ENCODE measurements at regions not wholly inside any gene's neighbourhood (a gene's known extent, or its start where the extent isn't known, plus 50 kb on each side); places are given as distances from the start of the nearest gene placed in this dataset.

GRCh38 chr13:104170980-104171555, 1104.9 kb upstream of the SLC10A2 start:
- H3K27me3 ChIP-seq (ENCODE audit: insufficient read depth, low read length, poor library complexity), result no peaks in the 10 kb centered on the region
- H4K20me1 ChIP-seq (ENCODE audit: insufficient read depth, low read length), result no peaks in the 10 kb centered on the region
- H3K4me1 ChIP-seq (ENCODE audit: insufficient read depth, low read length), result no peaks in the 10 kb centered on the region
- H3K9ac ChIP-seq (ENCODE audit: low read depth, low read length), result no peak overlapping the region
- no peaks in the 10 kb centered on the region for H3K79me2 ChIP-seq (ENCODE audit: insufficient read depth, low read length)
- no peak for DNase-seq
- H3K27ac ChIP-seq (ENCODE audit: low read length), result no peak overlapping the region
- H3K4me3 ChIP-seq (ENCODE audit: low read depth in 1 of 2, low read length in 2 of 2), result no peak overlapping the region
- no peak for ATAC-seq (ENCODE audit: insufficient read depth, low read depth)
- no peak overlapping the region for H3K4me2 ChIP-seq (ENCODE audit: insufficient read depth, low read length)
- H2AFZ ChIP-seq (ENCODE audit: low read depth, low read length), result no peak overlapping the region
- TF ChIP-seq EZH2 (IDR thresholded peaks at IDR 0.05; ENCODE audit: borderline replicate concordance, low read depth, low read length, severe bottlenecking), result no peak
- no peaks in the 10 kb centered on the region for H3K36me3 ChIP-seq (ENCODE audit: insufficient read depth, low read length)
- H3K9me3 ChIP-seq (ENCODE audit: insufficient read depth, low read length, severe bottlenecking), result no peaks in the 10 kb centered on the region

GRCh38 chr13:104163866-104164630, 1097.8 kb upstream of the SLC10A2 start:
- Histone ChIP-seq H3K79me2 (ENCODE audit: insufficient read depth, low read length) (no peaks in the 10 kb centered on the region), H4K20me1 (ENCODE audit: insufficient read depth, low read length) (no peaks in the 10 kb centered on the region), H3K27me3 (ENCODE audit: insufficient read depth, low read length, poor library complexity) (no peaks in the 10 kb centered on the region), H2AFZ (ENCODE audit: low read depth, low read length) (no peak overlapping the region), H3K9me3 (ENCODE audit: insufficient read depth, low read length, severe bottlenecking) (no peaks in the 10 kb centered on the region), H3K9ac (ENCODE audit: low read depth, low read length) (no peak overlapping the region), H3K27ac (ENCODE audit: low read length) (no peak overlapping the region), H3K4me3 (ENCODE audit: low read depth in 1 of 2, low read length in 2 of 2) (no peak overlapping the region), H3K4me2 (ENCODE audit: insufficient read depth, low read length) (no peak overlapping the region), H3K36me3 (ENCODE audit: insufficient read depth, low read length) (no peaks in the 10 kb centered on the region), H3K4me1 (ENCODE audit: insufficient read depth, low read length) (no peaks in the 10 kb centered on the region)
- TF ChIP-seq CTCF (IDR thresholded peaks at IDR 0.05; ENCODE audit: borderline replicate concordance, extremely low read depth, low read length, poor library complexity, severe bottlenecking), result no peak
- TF ChIP-seq EZH2 (IDR thresholded peaks at IDR 0.05; ENCODE audit: borderline replicate concordance, low read depth, low read length, severe bottlenecking), result no peak
- no peak for ATAC-seq (ENCODE audit: insufficient read depth, low read depth)
- DNase-seq, result no peak

- H4K20me1 ChIP-seq (ENCODE audit: insufficient read depth, low read length), result no peaks in the 10 kb centered on the region
- H3K27ac ChIP-seq (ENCODE audit: low read length), result no peak overlapping the region
- no peak overlapping the region for H2AFZ ChIP-seq (ENCODE audit: low read depth, low read length)
- DNase-seq, result no peak
- H3K27me3 ChIP-seq (ENCODE audit: insufficient read depth, low read length, poor library complexity), result no peaks in the 10 kb centered on the region
- no peak overlapping the region for H3K9ac ChIP-seq (ENCODE audit: low read depth, low read length)
- no peak for ATAC-seq (ENCODE audit: insufficient read depth, low read depth)
- H3K9me3 ChIP-seq (ENCODE audit: insufficient read depth, low read length, severe bottlenecking), result no peaks in the 10 kb centered on the region
- H3K36me3 ChIP-seq (ENCODE audit: insufficient read depth, low read length), result no peaks in the 10 kb centered on the region
- H3K4me3 ChIP-seq (ENCODE audit: low read depth in 1 of 2, low read length in 2 of 2), result no peak overlapping the region
- no peaks in the 10 kb centered on the region for H3K4me1 ChIP-seq (ENCODE audit: insufficient read depth, low read length)
- no peaks in the 10 kb centered on the region for H3K79me2 ChIP-seq (ENCODE audit: insufficient read depth, low read length)
- no peak for TF ChIP-seq CTCF (IDR thresholded peaks at IDR 0.05; ENCODE audit: borderline replicate concordance, extremely low read depth, low read length, poor library complexity, severe bottlenecking)
- no peak for TF ChIP-seq EZH2 (IDR thresholded peaks at IDR 0.05; ENCODE audit: borderline replicate concordance, low read depth, low read length, severe bottlenecking)
- H3K4me2 ChIP-seq (ENCODE audit: insufficient read depth, low read length), result no peak overlapping the region
Measured at GRCh38 chr13:104160536-104160935, 1094.3 kb upstream of the SLC10A2 start.

GRCh38 chr13:104143760-104144416, 1077.7 kb upstream of the SLC10A2 start:
- TF ChIP-seq CTCF (IDR thresholded peaks at IDR 0.05; ENCODE audit: borderline replicate concordance, extremely low read depth, low read length, poor library complexity, severe bottlenecking) (no peak), EZH2 (IDR thresholded peaks at IDR 0.05; ENCODE audit: borderline replicate concordance, low read depth, low read length, severe bottlenecking) (no peak)
- Histone ChIP-seq H3K4me3 (ENCODE audit: low read depth in 1 of 2, low read length in 2 of 2) (no peak overlapping the region), H3K9ac (ENCODE audit: low read depth, low read length) (no peak overlapping the region), H4K20me1 (ENCODE audit: insufficient read depth, low read length) (no peaks in the 10 kb centered on the region), H2AFZ (ENCODE audit: low read depth, low read length) (no peak overlapping the region), H3K4me2 (ENCODE audit: insufficient read depth, low read length) (no peak overlapping the region), H3K27me3 (ENCODE audit: insufficient read depth, low read length, poor library complexity) (peaks cover 3% of the 10 kb centered on the region), H3K9me3 (ENCODE audit: insufficient read depth, low read length, severe bottlenecking) (no peaks in the 10 kb centered on the region), H3K4me1 (ENCODE audit: insufficient read depth, low read length) (no peaks in the 10 kb centered on the region), H3K79me2 (ENCODE audit: insufficient read depth, low read length) (no peaks in the 10 kb centered on the region), H3K27ac (ENCODE audit: low read length) (no peak overlapping the region), H3K36me3 (ENCODE audit: insufficient read depth, low read length) (no peaks in the 10 kb centered on the region)
- ATAC-seq (ENCODE audit: insufficient read depth, low read depth) (0 out of 3 replicates have a peak, but pooled peaks have one; percentile 24), DNase-seq (no peak)
